ENCODE measurements at regions not wholly inside any gene's neighbourhood (a gene's known extent, or its start where the extent isn't known, plus 50 kb on each side); places are given as distances from the start of the nearest gene placed in this dataset.

DNA sequence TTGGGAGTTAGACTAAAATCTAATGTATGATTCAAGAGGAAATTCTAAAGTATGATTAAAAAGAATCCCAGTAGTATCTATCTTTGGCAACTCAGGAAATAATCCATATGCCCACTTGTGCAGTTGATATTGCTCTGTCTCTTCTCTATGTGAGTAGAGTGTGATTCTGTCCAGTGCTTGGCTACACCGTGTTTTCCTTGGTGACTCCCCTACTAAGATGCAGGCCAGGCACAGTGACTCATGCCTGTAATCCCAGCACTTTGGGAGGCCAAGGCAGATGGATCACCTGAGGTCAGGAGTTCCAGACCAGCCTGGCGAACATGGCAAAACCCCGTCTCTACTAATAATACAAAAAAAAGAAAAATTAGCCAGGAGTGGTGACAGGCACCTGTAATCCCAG lies 495.4 kb downstream of the MAT2B start:
- no peak for TF ChIP-seq FOXP2 (optimal IDR thresholded peaks at IDR 0.05; ENCODE audit: control extremely low read depth, extremely low read length, insufficient read depth)
- no peak for TF ChIP-seq EZH2 (IDR thresholded peaks at IDR 0.05)
- TF ChIP-seq POLR2AphosphoS5 (IDR thresholded peaks at IDR 0.05; ENCODE audit: borderline replicate concordance, low read depth, low read length), result no peak
- Histone ChIP-seq H3K27ac (no peak overlapping the region), H3K9me3 (ENCODE audit: low read depth, low read length) (no peaks in the 10 kb centered on the region), H3K9ac (ENCODE audit: insufficient read length) (no peak overlapping the region), H3K4me3 (no peak overlapping the region), H3K36me3 (ENCODE audit: insufficient read depth, low read length) (no peaks in the 10 kb centered on the region)
- no peak for DNase-seq (ENCODE audit: low read depth, low spot score)

DNA sequence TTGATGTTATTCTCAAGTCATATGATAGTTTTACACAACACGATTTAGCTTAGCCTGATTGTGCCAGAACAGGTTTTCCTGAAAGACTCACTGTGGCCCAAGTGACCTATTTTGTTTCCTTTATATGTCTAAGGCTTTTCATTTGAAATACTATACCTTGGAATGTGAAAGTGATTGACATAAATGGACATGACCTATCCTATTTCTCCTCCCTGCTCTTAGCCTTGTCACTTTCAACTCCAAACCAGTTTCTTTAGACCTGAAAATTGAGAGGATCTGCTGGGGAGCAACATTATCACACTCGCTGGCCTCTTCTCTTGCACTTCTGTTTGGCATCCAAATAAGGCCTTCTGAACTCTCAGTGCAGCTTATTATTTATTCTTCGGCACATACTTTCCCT lies 496.8 kb downstream of the MAT2B start:
- Histone ChIP-seq H3K27ac (no peak overlapping the region), H3K36me3 (ENCODE audit: insufficient read depth, low read length) (no peaks in the 10 kb centered on the region), H3K4me3 (no peak overlapping the region), H3K9ac (ENCODE audit: insufficient read length) (no peak overlapping the region), H3K9me3 (ENCODE audit: low read depth, low read length) (no peaks in the 10 kb centered on the region)
- TF ChIP-seq EZH2 (IDR thresholded peaks at IDR 0.05) (no peak), FOXP2 (optimal IDR thresholded peaks at IDR 0.05; ENCODE audit: control extremely low read depth, extremely low read length, insufficient read depth) (no peak), POLR2AphosphoS5 (IDR thresholded peaks at IDR 0.05; ENCODE audit: borderline replicate concordance, low read depth, low read length) (no peak)
- no peak for DNase-seq (ENCODE audit: low read depth, low spot score)

DNA sequence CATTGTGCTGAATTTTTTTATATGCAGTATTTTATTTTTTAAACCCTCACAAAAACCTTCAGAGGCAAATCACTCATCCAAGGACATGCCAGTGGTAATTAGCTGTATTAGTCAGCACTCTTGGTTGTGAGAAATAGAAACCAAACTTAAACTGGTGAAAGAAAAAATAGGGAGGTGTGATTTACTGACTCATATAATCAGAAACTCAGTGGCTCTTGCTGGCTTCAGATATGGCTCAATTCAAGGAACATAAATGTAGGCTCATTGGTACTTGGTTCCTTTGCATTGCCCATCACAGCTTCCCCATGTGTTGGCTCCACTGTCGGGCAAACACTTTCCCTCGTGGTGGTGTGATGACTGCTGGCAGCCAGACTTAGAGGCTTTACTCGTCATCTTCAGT lies 497.2 kb downstream of the MAT2B start:
- no peaks in the 10 kb centered on the region for H3K9me3 ChIP-seq (ENCODE audit: low read depth, low read length)
- no peak overlapping the region for H3K9ac ChIP-seq (ENCODE audit: insufficient read length)
- no peak overlapping the region for H3K27ac ChIP-seq
- no peak overlapping the region for H3K4me3 ChIP-seq
- H3K36me3 ChIP-seq (ENCODE audit: insufficient read depth, low read length), result no peaks in the 10 kb centered on the region
- no peak for DNase-seq (ENCODE audit: low read depth, low spot score)
- TF ChIP-seq FOXP2 (optimal IDR thresholded peaks at IDR 0.05; ENCODE audit: control extremely low read depth, extremely low read length, insufficient read depth) (no peak), EZH2 (IDR thresholded peaks at IDR 0.05) (no peak), POLR2AphosphoS5 (IDR thresholded peaks at IDR 0.05; ENCODE audit: borderline replicate concordance, low read depth, low read length) (no peak)

DNA sequence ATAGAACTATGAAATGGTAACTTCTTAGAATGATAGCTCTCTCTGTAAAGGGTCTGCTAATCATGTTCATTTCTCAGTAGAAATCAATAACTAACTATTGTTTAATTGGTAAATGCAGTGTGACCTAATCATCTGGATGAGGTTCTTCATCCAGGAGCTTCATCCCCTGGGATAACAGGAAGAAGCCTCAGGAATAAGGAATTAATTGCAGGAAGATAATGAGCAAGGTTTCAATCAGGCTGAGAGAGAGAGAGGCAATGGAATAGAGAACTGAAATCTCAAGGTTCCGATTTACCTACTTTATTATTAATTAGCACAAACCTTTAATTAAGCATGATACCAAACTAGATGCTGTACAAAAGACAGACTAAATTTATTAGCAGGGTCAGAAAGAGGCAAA lies 499.7 kb downstream of the MAT2B start:
- no peak overlapping the region for H3K9ac ChIP-seq (ENCODE audit: insufficient read length)
- DNase-seq (ENCODE audit: low read depth, low spot score), result no peak
- TF ChIP-seq POLR2AphosphoS5 (IDR thresholded peaks at IDR 0.05; ENCODE audit: borderline replicate concordance, low read depth, low read length) (no peak), FOXP2 (optimal IDR thresholded peaks at IDR 0.05; ENCODE audit: control extremely low read depth, extremely low read length, insufficient read depth) (no peak), EZH2 (IDR thresholded peaks at IDR 0.05) (no peak)
- H3K4me3 ChIP-seq, result no peak overlapping the region
- H3K36me3 ChIP-seq (ENCODE audit: insufficient read depth, low read length), result no peaks in the 10 kb centered on the region
- no peaks in the 10 kb centered on the region for H3K9me3 ChIP-seq (ENCODE audit: low read depth, low read length)
- H3K27ac ChIP-seq, result no peak overlapping the region

DNA sequence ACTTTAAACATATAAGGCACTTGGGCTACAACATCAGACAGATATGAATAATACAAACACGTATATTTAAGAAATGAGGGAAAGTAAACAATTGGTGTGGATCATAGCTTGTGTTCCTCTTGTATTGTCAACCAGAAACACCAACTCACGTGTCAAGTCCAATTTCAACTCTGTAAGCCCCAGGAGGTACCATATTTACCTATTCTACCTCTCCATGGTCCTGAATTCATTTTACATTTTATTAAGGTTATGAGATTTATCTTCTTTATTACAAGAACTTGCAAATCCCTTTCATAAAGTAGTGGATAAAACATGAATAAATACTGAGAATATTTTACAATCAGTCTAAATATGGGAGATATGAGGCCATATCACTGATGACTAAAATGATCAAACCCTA lies 501.6 kb downstream of the MAT2B start:
- no peaks in the 10 kb centered on the region for H3K36me3 ChIP-seq (ENCODE audit: insufficient read depth, low read length)
- DNase-seq (ENCODE audit: low read depth, low spot score), result no peak
- TF ChIP-seq EZH2 (IDR thresholded peaks at IDR 0.05), result no peak
- no peak for TF ChIP-seq POLR2AphosphoS5 (IDR thresholded peaks at IDR 0.05; ENCODE audit: borderline replicate concordance, low read depth, low read length)
- no peak for TF ChIP-seq FOXP2 (optimal IDR thresholded peaks at IDR 0.05; ENCODE audit: control extremely low read depth, extremely low read length, insufficient read depth)

DNA sequence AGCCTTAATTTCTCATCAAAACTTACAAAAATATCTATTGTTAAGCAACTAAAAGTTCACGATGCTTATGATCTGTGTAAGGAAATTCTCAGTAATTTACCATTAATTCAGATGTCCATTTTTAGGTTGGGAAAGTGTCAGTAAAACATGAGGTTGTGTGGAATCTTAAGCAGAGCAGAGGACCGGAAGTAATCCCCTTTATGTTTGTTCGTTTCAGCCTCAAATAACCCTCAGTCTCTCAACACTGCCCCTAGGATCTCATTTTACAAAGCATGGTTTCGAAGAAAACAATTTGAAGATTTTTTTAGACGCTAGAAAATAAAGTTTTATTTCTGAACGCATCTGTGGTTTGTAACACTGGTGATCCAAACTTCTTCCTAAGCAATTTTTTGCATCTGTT lies 504.2 kb downstream of the MAT2B start:
- H3K27ac ChIP-seq, result no peak overlapping the region
- no peak overlapping the region for H3K4me3 ChIP-seq
- H3K9me3 ChIP-seq (ENCODE audit: low read depth, low read length), result no peaks in the 10 kb centered on the region
- H3K36me3 ChIP-seq (ENCODE audit: insufficient read depth, low read length), result no peaks in the 10 kb centered on the region
- H3K9ac ChIP-seq (ENCODE audit: insufficient read length), result no peak overlapping the region
- no peak for DNase-seq (ENCODE audit: low read depth, low spot score)
- TF ChIP-seq EZH2 (IDR thresholded peaks at IDR 0.05) (no peak), FOXP2 (optimal IDR thresholded peaks at IDR 0.05; ENCODE audit: control extremely low read depth, extremely low read length, insufficient read depth) (no peak), POLR2AphosphoS5 (IDR thresholded peaks at IDR 0.05; ENCODE audit: borderline replicate concordance, low read depth, low read length) (no peak)

More for the DNA sequence above, 501.6 kb downstream of the MAT2B start:
- Histone ChIP-seq H3K9me3 (ENCODE audit: low read depth, low read length) (no peaks in the 10 kb centered on the region), H3K9ac (ENCODE audit: insufficient read length) (no peak overlapping the region), H3K4me3 (no peak overlapping the region), H3K27ac (no peak overlapping the region)

DNA sequence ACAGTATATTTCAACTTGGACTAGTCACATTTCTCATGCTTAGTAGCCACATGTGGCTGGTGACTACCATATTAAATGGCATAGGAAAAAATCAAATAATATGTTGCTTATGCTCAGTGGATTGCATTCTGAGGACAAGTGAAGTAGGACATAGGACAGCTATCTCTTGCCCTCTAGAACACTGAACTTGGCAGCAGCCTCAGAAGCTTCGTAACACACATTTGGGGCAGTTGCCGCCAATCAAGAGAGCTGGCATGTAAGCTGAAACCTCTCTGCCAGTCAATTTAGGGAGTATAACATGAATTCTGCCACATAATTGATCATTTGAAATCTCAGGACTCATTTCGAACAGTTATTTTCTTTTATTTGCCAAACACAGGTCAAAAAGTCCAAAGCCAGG lies 505.5 kb downstream of the MAT2B start:
- H3K4me3 ChIP-seq, result no peak overlapping the region
- H3K9ac ChIP-seq (ENCODE audit: insufficient read length), result no peak overlapping the region
- no peaks in the 10 kb centered on the region for H3K9me3 ChIP-seq (ENCODE audit: low read depth, low read length)
- no peak for DNase-seq (ENCODE audit: low read depth, low spot score)
- no peak overlapping the region for H3K27ac ChIP-seq
- TF ChIP-seq FOXP2 (optimal IDR thresholded peaks at IDR 0.05; ENCODE audit: control extremely low read depth, extremely low read length, insufficient read depth), result no peak
- TF ChIP-seq EZH2 (IDR thresholded peaks at IDR 0.05), result no peak
- TF ChIP-seq POLR2AphosphoS5 (IDR thresholded peaks at IDR 0.05; ENCODE audit: borderline replicate concordance, low read depth, low read length), result no peak
- H3K36me3 ChIP-seq (ENCODE audit: insufficient read depth, low read length), result no peaks in the 10 kb centered on the region

DNA sequence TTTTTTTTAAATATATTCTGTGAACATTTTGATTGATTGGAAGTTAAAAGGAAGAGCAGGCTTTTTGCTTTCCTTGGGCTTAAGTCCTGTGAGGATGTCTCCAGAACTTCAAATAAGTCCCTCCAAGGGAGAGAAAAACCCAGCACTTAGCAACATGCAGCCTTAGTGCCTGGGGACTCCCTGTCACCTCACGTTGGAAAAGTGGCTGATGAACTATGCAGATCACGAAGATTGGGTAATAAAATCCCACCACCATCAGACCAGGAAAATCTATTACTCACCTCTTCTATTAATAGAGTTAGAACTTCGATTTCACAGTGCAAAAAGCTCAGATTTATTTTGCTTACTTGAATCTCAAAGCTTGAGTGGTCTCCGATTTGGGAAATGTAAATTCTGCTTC lies 507.0 kb downstream of the MAT2B start:
- DNase-seq (ENCODE audit: low read depth, low spot score), result no peak
- no peak for TF ChIP-seq EZH2 (IDR thresholded peaks at IDR 0.05)
- TF ChIP-seq POLR2AphosphoS5 (IDR thresholded peaks at IDR 0.05; ENCODE audit: borderline replicate concordance, low read depth, low read length), result no peak
- TF ChIP-seq FOXP2 (optimal IDR thresholded peaks at IDR 0.05; ENCODE audit: control extremely low read depth, extremely low read length, insufficient read depth), result no peak
- Histone ChIP-seq H3K4me3 (no peak overlapping the region), H3K9ac (ENCODE audit: insufficient read length) (no peak overlapping the region), H3K9me3 (ENCODE audit: low read depth, low read length) (no peaks in the 10 kb centered on the region), H3K36me3 (ENCODE audit: insufficient read depth, low read length) (no peaks in the 10 kb centered on the region), H3K27ac (no peak overlapping the region)

DNA sequence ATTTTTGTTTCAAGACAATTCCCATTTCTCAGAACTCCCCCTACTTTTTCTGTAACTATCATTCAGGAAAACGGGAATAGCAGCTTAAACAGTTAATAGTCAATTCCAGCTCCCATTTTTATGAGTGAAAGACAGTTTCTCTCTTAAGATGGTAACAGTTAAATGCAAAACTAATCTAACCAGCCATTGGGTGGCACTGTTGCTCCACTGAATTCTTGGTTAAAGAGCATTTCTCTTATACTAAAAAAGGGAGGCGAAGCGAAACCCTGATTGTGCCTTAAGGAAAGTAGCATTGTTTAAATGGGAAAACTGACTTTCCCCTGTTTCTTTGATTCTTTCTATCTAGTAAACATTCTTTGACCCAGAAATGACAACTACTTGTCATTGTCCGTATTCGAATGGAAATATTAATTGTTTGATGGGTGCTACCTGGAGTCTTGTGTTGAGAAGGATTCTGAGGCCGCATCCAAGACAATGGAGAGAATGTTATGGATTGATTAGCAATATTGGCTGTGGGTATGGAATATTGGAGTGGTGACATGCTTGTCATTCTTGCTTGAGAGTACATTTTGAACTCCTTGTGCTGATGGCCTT lies 507.8 kb downstream of the MAT2B start:
- no peak for TF ChIP-seq EZH2 (IDR thresholded peaks at IDR 0.05)
- no peak for TF ChIP-seq POLR2AphosphoS5 (IDR thresholded peaks at IDR 0.05; ENCODE audit: borderline replicate concordance, low read depth, low read length)
- TF ChIP-seq FOXP2 (optimal IDR thresholded peaks at IDR 0.05; ENCODE audit: control extremely low read depth, extremely low read length, insufficient read depth), result no peak
- Histone ChIP-seq H3K9me3 (ENCODE audit: low read depth, low read length) (no peaks in the 10 kb centered on the region), H3K27ac (no peak overlapping the region), H3K9ac (ENCODE audit: insufficient read length) (no peak overlapping the region), H3K36me3 (ENCODE audit: insufficient read depth, low read length) (no peaks in the 10 kb centered on the region), H3K4me3 (no peak overlapping the region)
- DNase-seq (ENCODE audit: low read depth, low spot score), result peak; percentile 57
